NOMO-1 treated with DMSO at 0.1 percent for 48 hours (cell line): ENCODE measurements at regions not wholly inside any gene's neighbourhood (a gene's known extent, or its start where the extent isn't known, plus 50 kb on each side); places are given as distances from the start of the nearest gene placed in this dataset.
"Not testable (repeated sequence)": the region's sequence is repeated elsewhere in the genome, so short reads cannot be mapped to it uniquely, and the experiment has no call there.

Experiments
- DNase-seq: peaks from one replicate; lab custom pipeline; 2025; ENCODE audit not compliant: unreplicated experiment; lab: John Stamatoyannopoulos, UW

DNA sequence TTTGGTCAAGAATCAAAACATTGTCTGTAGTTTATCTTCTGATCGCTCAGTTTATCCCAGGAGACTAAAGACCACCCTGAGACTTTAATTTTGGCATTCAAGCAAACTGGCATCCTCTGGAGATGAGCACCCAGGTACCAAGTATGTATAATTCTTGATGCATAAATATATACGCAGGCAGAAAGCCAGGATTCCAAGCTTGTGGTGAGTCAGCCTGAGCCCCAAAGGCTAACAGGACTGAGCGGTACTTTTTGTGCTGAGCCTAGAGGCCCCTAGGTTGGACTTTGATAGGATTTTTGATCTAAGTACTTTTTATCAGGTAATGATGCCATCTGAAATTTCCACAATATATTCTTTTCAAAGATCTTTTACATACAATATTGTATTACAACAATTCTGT, 301.3 kb downstream of the TFAP2B start:
- no peak for DNase-seq

DNA sequence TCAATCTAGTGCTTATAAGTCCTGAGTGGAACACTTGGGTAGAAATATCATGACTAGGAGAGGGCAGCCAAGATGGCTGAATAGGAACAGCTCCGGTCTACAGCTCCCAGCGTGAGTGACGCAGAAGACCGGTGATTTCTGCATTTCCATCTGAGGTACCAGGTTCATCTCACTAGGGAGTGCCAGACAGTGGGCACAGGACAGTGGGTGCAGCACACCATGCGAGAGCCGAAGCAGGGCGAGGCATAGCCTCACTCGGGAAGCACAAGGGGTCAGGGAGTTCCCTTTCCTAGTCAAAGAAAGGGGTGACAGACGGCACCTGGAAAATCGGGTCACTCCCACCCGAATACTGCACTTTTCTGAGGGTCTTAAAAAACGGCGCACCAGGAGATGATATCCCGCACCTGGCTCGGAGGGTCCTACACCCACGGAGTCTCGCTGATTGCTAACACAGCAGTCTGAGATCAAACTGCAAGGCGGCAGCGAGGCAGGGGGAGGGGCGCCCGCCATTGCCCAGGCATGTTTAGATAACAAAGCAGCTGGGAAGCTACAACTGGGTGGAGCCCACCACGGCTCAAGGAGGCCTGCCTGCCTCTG, 302.8 kb downstream of the TFAP2B start:
- not testable (repeated sequence) for DNase-seq

- no peak for DNase-seq
Measured at GRCh38 chr6:51129043-51129442, 310.4 kb downstream of the TFAP2B start.

- DNase-seq, result no peak
Measured at GRCh38 chr6:51137777-51138176, 319.1 kb downstream of the TFAP2B start.

DNA sequence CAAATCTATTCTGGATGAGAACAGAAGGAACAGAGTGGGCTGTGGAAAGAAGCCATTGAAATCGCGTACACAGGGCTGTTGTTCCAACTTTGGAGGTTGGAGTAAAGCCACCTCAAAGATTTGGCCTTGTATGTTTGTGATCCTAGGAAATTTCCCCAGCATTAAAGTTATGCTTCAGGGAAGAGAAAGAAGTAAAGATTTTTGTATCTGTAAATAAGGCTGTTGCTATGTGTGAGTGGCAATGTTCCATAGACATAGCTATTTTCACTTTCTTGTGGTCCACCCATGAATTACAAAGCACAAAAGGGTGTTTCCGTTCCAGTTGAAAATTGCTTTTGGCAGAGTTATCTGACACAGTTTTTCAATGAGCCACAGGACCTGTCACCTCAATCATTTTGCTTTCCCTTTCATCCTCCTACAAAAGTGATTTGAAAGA, 321.3 kb downstream of the TFAP2B start:
- no peak for DNase-seq

GRCh38 chr6:51141080-51141479, 322.4 kb downstream of the TFAP2B start:
- DNase-seq, result no peak

DNA sequence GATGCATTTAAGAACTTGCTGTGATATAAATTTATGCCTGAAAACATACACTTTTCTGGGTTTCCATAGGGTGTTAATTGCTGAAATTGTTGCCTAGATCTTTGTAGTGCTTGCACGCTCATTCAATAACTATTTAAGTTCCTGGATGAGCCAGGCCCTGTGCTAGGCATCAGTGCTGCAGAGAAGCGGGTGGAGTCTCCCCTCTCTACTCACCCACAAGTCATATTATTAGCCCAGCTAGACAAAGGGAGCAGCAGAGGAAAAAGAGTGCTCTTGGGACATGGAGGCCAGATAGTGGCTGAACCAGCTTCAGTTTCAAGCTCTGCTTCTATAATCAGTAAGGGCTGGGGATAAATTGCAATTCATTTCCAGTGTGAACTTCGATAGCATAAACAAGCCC, 329.1 kb downstream of the TFAP2B start:
- no peak for DNase-seq

GRCh38 chr6:51152594-51152993, 333.9 kb downstream of the TFAP2B start:
- no peak for DNase-seq

GRCh38 chr6:51153109-51153508, 334.4 kb downstream of the TFAP2B start:
- DNase-seq, result no peak

DNA sequence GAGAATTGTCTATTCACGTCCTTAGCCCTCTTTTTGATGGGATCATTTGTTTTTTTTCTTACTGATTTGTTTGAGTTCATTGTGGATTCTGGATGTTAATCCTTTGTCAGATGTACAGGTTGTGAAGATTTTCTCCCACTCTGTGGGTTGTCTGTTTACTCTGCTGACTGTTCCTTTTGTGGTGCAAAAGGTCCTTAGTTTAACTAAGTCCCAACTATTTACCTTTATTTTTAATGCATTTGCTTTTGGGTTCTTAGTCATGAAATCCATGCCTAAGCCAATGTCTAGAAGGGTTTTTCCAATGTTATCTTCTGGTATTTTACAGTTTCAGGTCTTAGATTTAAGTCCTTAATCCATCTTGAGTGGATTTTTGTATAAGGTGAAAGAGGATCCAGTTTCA, 336.3 kb downstream of the TFAP2B start:
- DNase-seq, result not testable (repeated sequence)

DNA sequence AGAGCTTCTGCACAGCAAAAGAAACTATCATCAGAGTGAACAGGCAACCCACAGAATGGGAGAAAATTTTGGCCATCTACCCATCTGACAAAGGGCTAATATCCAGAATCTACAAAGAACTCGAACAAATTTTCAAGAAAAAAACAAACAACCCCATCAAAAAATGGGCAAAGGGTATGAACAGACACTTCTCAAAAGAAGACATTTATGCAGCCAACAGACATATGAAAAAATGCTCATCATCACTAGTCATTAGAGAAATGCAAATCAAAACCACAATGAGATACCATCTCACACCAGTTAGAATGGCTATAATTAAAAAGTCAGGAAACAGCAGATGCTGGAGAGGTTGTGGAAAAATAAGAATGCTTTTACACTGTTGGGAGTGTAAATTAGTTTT, 340.6 kb downstream of the TFAP2B start:
- DNase-seq, result not testable (repeated sequence)

DNA sequence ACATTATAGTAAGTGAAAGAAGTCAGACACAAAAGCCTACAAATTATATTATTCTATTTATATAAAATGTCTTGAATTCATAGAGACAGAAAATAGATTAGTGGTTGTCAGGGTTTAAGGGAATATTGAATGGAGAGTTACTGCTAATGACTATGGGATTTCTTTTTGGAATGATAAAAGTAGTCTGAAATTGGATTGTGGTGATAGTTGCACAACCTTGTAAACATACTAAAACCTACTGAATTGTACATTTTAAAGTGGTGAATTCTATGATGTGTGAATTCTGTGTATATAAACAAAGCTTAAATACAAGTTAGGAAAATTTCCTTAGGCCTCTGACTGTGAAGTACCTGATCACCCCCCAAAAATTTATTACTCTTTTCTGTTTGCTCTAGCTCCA, 343.1 kb downstream of the TFAP2B start:
- no peak for DNase-seq

GRCh38 chr6:51163843-51164529, 345.3 kb downstream of the TFAP2B start:
- DNase-seq, result no peak

DNA sequence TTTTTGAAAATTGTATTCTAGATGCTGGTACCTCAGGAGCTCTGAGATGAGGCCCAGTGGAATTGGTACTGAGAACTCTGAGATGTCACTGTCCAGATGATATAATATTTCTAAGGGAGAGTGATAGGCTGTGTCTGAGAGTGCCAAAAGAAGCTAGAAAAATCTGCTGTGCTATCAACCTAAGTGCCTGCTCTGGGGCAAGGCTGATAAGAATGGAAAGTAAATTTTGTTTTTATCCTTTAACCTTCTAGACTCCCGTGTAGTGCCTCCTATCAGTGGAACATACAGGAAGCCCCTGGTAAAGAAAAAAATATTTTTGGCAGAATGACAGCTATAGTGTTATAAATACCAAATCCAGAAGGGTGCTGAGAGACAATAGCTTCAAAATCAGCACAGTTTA, 348.2 kb downstream of the TFAP2B start:
- no peak for DNase-seq

GRCh38 chr6:51167468-51167867, 348.8 kb downstream of the TFAP2B start:
- no peak for DNase-seq

GRCh38 chr6:51182827-51183226, 364.2 kb downstream of the TFAP2B start:
- DNase-seq, result no peak

- no peak for DNase-seq
Measured at GRCh38 chr6:51184046-51184445, 365.4 kb downstream of the TFAP2B start.

DNA sequence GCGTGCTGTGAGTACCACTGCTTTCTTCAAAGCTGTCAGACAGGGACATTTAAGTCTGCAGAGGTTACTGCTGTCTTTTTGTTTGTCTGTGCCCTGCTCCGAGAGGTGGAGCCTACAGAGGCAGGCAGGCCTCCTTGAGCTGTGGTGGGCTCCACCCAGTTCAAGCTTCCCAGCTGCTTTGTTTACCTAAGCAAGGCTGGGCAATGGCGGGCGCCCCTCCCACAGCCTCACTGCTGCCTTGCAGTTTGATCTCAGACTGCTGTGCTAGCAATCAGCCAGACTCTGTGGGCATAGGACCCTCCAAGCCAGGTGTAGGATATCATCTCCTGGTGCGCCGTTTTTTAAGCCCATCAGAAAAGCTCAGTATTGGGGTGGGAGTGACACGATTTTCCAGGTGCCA, 374.5 kb downstream of the TFAP2B start:
- DNase-seq, result not testable (repeated sequence)

- no peak for DNase-seq
Measured at GRCh38 chr6:51199105-51199552, 380.5 kb downstream of the TFAP2B start.

DNA sequence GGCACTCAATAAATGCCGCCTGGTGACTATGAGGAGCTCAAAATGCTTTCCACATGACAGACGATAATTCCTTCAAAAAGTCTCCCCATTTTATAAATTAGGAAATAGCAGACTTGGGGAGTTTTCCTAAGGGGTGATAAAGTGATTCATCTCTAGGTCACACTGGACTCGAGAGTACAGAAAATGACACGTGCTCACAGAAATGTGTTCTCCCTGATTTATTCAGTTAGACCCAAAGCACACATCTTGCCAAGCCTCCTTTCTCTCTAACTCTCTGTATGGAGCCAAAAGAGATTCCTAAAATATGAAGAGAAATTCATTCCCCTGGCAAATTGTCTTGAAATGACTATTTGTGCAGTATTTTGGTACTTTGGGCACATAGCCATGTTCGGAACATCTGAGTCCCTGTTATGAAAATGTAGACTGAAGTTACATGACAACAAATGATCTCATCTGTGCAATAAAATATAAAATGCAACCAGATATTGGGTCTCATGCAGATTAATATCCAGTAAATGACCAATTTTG, 381.1 kb downstream of the TFAP2B start:
- DNase-seq, result no peak

GRCh38 chr6:51200676-51201075, 382.0 kb downstream of the TFAP2B start:
- no peak for DNase-seq

- DNase-seq, result not testable (repeated sequence)
Measured at GRCh38 chr6:51202653-51203052, 384.0 kb downstream of the TFAP2B start.

GRCh38 chr6:51203504-51203903, 384.8 kb downstream of the TFAP2B start:
- no peak for DNase-seq
